ENCODE measurements at regions not wholly inside any gene's neighbourhood (a gene's known extent, or its start where the extent isn't known, plus 50 kb on each side); places are given as distances from the start of the nearest gene placed in this dataset.

- TF ChIP-seq POLR2A (IDR thresholded peaks at IDR 0.05) (no peak), CTCF (IDR thresholded peaks at IDR 0.05) (no peak)
These were observed 75.7 kb downstream of the ANKRD7 start for GRCh38 chr7:118300177-118300576.
